ENCODE measurements at regions not wholly inside any gene's neighbourhood (a gene's known extent, or its start where the extent isn't known, plus 50 kb on each side); places are given as distances from the start of the nearest gene placed in this dataset.

GRCh38 chr13:85313761-85314503, 485.3 kb downstream of the SLITRK6 start:
- no peak for TF ChIP-seq CTCF (IDR thresholded peaks at IDR 0.05)
- no peak for ATAC-seq (ENCODE audit: low FRiP score)
- DNase-seq (ENCODE audit: low spot score) = no peak

GRCh38 chr13:85312071-85312470, 487.1 kb downstream of the SLITRK6 start:
- TF ChIP-seq CTCF (IDR thresholded peaks at IDR 0.05) = no peak
- no peak for DNase-seq (ENCODE audit: low spot score)
- no peak for ATAC-seq (ENCODE audit: low FRiP score)

GRCh38 chr13:85303630-85304029, 495.6 kb downstream of the SLITRK6 start:
- no peak for TF ChIP-seq CTCF (IDR thresholded peaks at IDR 0.05)
- no peak for DNase-seq (ENCODE audit: low spot score)
- ATAC-seq (ENCODE audit: low FRiP score) = no peak

- no peak for ATAC-seq (ENCODE audit: low FRiP score)
- TF ChIP-seq CTCF (IDR thresholded peaks at IDR 0.05) = no peak
- DNase-seq (ENCODE audit: low spot score) = no peak
These were observed 500.8 kb downstream of the SLITRK6 start for GRCh38 chr13:85298387-85298924.

GRCh38 chr13:85288698-85289097, 510.5 kb downstream of the SLITRK6 start:
- no peak for DNase-seq (ENCODE audit: low spot score)
- ATAC-seq (ENCODE audit: low FRiP score) = no peak
- TF ChIP-seq CTCF (IDR thresholded peaks at IDR 0.05) = no peak

- no peak for ATAC-seq (ENCODE audit: low FRiP score)
- DNase-seq (ENCODE audit: low spot score) = no peak
- no peak for TF ChIP-seq CTCF (IDR thresholded peaks at IDR 0.05)
These were observed 511.7 kb downstream of the SLITRK6 start for GRCh38 chr13:85287528-85287927.

GRCh38 chr13:85286081-85286480, 513.1 kb downstream of the SLITRK6 start:
- ATAC-seq (ENCODE audit: low FRiP score) = no peak
- no peak for DNase-seq (ENCODE audit: low spot score)
- TF ChIP-seq CTCF (IDR thresholded peaks at IDR 0.05) = no peak

Data from omental fat pad (tissue), 3 donors.